Adrenal gland (tissue), 5 donors: ENCODE measurements at regions not wholly inside any gene's neighbourhood (a gene's known extent, or its start where the extent isn't known, plus 50 kb on each side); places are given as distances from the start of the nearest gene placed in this dataset.

Source experiments
- CTCF ChIP-seq, 6 experiments: fragments of 450-650 bp in 4 of 6; fragments of 200-600 bp in 2 of 6; sonication (generic) in 1 of 6; IDR thresholded peaks; 1 replicate in 5 of 6; 2 replicates in 1 of 6; pipeline versions ENCODE4 v1.5.1 to v1.8.0; 2016 to 2021; ENCODE audit warnings: antibody characterized with exemption in 6 of 6, mild to moderate bottlenecking in 2 of 6, moderate library complexity in 1 of 6
- POLR2A ChIP-seq, 2 donors: fragments of 450-650 bp; IDR thresholded peaks; one replicate each; pipeline ENCODE4 v1.6.1; 2017; ENCODE audit warnings: antibody characterized with exemption in 2 of 2, mild to moderate bottlenecking in 2 of 2, moderate library complexity in 1 of 2
- donor health status: DM: no; HTN: no; CAD: no.

- no peak for TF ChIP-seq CTCF (IDR thresholded peaks at IDR 0.05)
- TF ChIP-seq POLR2A (IDR thresholded peaks at IDR 0.05): no peak
These were observed 98.5 kb upstream of the SOX1 start for GRCh38 chr13:111968336-111969010.
